Endothelial cell (in vitro differentiated cells): ENCODE measurements at regions not wholly inside any gene's neighbourhood (a gene's known extent, or its start where the extent isn't known, plus 50 kb on each side); places are given as distances from the start of the nearest gene placed in this dataset.

Experiments used
- DNase-seq: peaks from one replicate; pipeline ENCODE4 v3.0.0; 2021; ENCODE audit warnings: low spot score
- H3K27ac Mint-ChIP-seq: one replicate; pipeline ENCODE4 v1.8.0; 2021; ENCODE audit warnings: mixed read lengths, inconsistent platforms; ENCODE audit not compliant: unreplicated experiment
- H3K27me3 Mint-ChIP-seq: one replicate; pipeline ENCODE4 v1.8.0; 2021; ENCODE audit warnings: mild to moderate bottlenecking, moderate library complexity, mixed read lengths, inconsistent platforms; ENCODE audit not compliant: unreplicated experiment
- H3K36me3 Mint-ChIP-seq: one replicate; pipeline ENCODE4 v1.8.0; 2021; ENCODE audit warnings: mild to moderate bottlenecking, low read depth, mixed read lengths, inconsistent platforms; ENCODE audit not compliant: unreplicated experiment
- H3K4me1 Mint-ChIP-seq: one replicate; pipeline ENCODE4 v1.8.0; 2021; ENCODE audit warnings: mild to moderate bottlenecking, mixed read lengths, inconsistent platforms; ENCODE audit not compliant: unreplicated experiment
- H3K4me3 Mint-ChIP-seq: one replicate; pipeline ENCODE4 v1.8.0; 2021; ENCODE audit warnings: mild to moderate bottlenecking, mixed read lengths, inconsistent platforms; ENCODE audit not compliant: unreplicated experiment
- H3K9me3 Mint-ChIP-seq: one replicate; pipeline ENCODE4 v1.8.0; 2021; ENCODE audit warnings: mixed read lengths, inconsistent platforms; ENCODE audit not compliant: unreplicated experiment
- CTCF ChIP-seq: fragments of 200-600 bp; sonication (generic); IDR thresholded peaks from one replicate; pipeline ENCODE4 v1.5.0; 2021; ENCODE audit warnings: antibody characterized with exemption; ENCODE audit not compliant: unreplicated experiment

- no peak for DNase-seq
- Mint-ChIP-seq H3K27me3 (no peaks in the 10 kb centered on the region), H3K9me3 (peaks cover 30% of the 10 kb centered on the region), H3K4me1 (no peaks in the 10 kb centered on the region), H3K4me3 (no peak overlapping the region), H3K36me3 (no peaks in the 10 kb centered on the region), H3K27ac (no peak overlapping the region)
- no peak for TF ChIP-seq CTCF
These were observed 1153.4 kb downstream of the TMEM121 start for GRCh38 chr14:106679776-106680175.

GRCh38 chr14:106681161-106681560 is 1154.8 kb downstream of the TMEM121 start:
- Mint-ChIP-seq H3K27ac (no peak overlapping the region), H3K36me3 (no peaks in the 10 kb centered on the region), H3K27me3 (no peaks in the 10 kb centered on the region), H3K4me3 (no peak overlapping the region), H3K9me3 (peaks cover 35% of the 10 kb centered on the region), H3K4me1 (no peaks in the 10 kb centered on the region)
- TF ChIP-seq CTCF = no peak
- DNase-seq = no peak

GRCh38 chr14:106681568-106681967 is 1155.2 kb downstream of the TMEM121 start:
- Mint-ChIP-seq H3K9me3 (peaks cover 32% of the 10 kb centered on the region), H3K36me3 (no peaks in the 10 kb centered on the region), H3K27ac (no peak overlapping the region), H3K27me3 (no peaks in the 10 kb centered on the region), H3K4me3 (no peak overlapping the region), H3K4me1 (no peaks in the 10 kb centered on the region)
- no peak for DNase-seq
- no peak for TF ChIP-seq CTCF

- no peak overlapping the region for H3K4me3 Mint-ChIP-seq
- no peak for TF ChIP-seq CTCF
- no peaks in the 10 kb centered on the region for H3K36me3 Mint-ChIP-seq
- H3K9me3 Mint-ChIP-seq = peaks cover 25% of the 10 kb centered on the region
- no peak for DNase-seq
- no peaks in the 10 kb centered on the region for H3K27me3 Mint-ChIP-seq
- H3K4me1 Mint-ChIP-seq = no peaks in the 10 kb centered on the region
- no peak overlapping the region for H3K27ac Mint-ChIP-seq
These were observed 1157.2 kb downstream of the TMEM121 start for GRCh38 chr14:106683631-106684030.

- peaks cover 10% of the 10 kb centered on the region for H3K36me3 Mint-ChIP-seq
- H3K27ac Mint-ChIP-seq = no peak overlapping the region
- no peak for TF ChIP-seq CTCF
- peaks cover 8% of the 10 kb centered on the region for H3K27me3 Mint-ChIP-seq
- no peak for DNase-seq
- H3K4me1 Mint-ChIP-seq = no peaks in the 10 kb centered on the region
- peaks cover 35% of the 10 kb centered on the region for H3K9me3 Mint-ChIP-seq
- H3K4me3 Mint-ChIP-seq = no peak overlapping the region
These were observed 1160.2 kb downstream of the TMEM121 start for GRCh38 chr14:106686533-106686932.
